Panc1 (cell line): ENCODE measurements at regions not wholly inside any gene's neighbourhood (a gene's known extent, or its start where the extent isn't known, plus 50 kb on each side); places are given as distances from the start of the nearest gene placed in this dataset.

Experiments used
- ATAC-seq: fragments of 200-7000 bp; cut with Tn5 transposase; 2 replicates; pipeline ENCODE4 v1.9.1; 2020; ENCODE audit warnings: mild to moderate bottlenecking, moderate library complexity
- BruUV-seq: library from RNA; stranded (reverse); fragments of 400-500 nt; replicated peaks from 2 replicates; lab custom pipeline; 2021; lab: Mats Ljungman, UMichigan
- CTCF ChIA-PET: fragments of 300-600 bp; sonication (Branson Sonifier 250); formaldehyde crosslinking; loops from one replicate; lab custom pipeline; 2022; ENCODE audit warnings: antibody characterized with exemption; lab: Charles Lee
- POLR2A ChIA-PET: fragments of 300-600 bp; sonication (Branson Sonifier 250); formaldehyde crosslinking; loops from one replicate; lab custom pipeline; 2022; ENCODE audit warnings: antibody characterized with exemption; lab: Charles Lee
- DNase-seq: peaks from one replicate; pipeline ENCODE4 v3.0.0-alpha.2; 2010; ENCODE audit warnings: low read depth, low spot score
- H3K27ac ChIP-seq: 2 replicates; pipeline ENCODE4 v1.5.1; 2011; ENCODE audit warnings: mild to moderate bottlenecking, low read length, inconsistent platforms
- H3K27me3 ChIP-seq: fragments of 200-500 bp; sonication (Bioruptor generic); 2 replicates; pipeline ENCODE4 v1.6.0; 2014; ENCODE audit warnings: low read length, inconsistent platforms; ENCODE audit not compliant: control insufficient read depth, insufficient read depth
- H3K36me3 ChIP-seq: fragments of 200-500 bp; sonication (Bioruptor generic); 2 replicates; pipeline ENCODE4 v1.5.1; 2014; ENCODE audit warnings: inconsistent platforms, mild to moderate bottlenecking, low read length, moderate library complexity; ENCODE audit not compliant: control insufficient read depth, insufficient read depth
- H3K4me1 ChIP-seq: 2 replicates; pipeline ENCODE4 v1.5.1; 2011; ENCODE audit warnings: inconsistent platforms, mild to moderate bottlenecking, low read length, moderate library complexity; ENCODE audit not compliant: control insufficient read depth, insufficient read depth
- H3K4me3 ChIP-seq, 2 experiments: 2 replicates each; pipeline ENCODE4 v1.5.1; 2011 to 2012; ENCODE audit warnings: low read depth in 2 of 2, low read length in 2 of 2, mild to moderate bottlenecking in 2 of 2, inconsistent platforms in 1 of 2, moderate library complexity in 1 of 2
- H3K9me3 ChIP-seq: fragments of 200-500 bp; sonication (Bioruptor generic); 2 replicates; pipeline ENCODE4 v1.5.1; 2014; ENCODE audit warnings: low read depth, mild to moderate bottlenecking, inconsistent platforms, low read length, moderate library complexity; ENCODE audit not compliant: control insufficient read depth, insufficient read depth
- POLR2AphosphoS5 ChIP-seq: IDR thresholded peaks from 2 replicates; pipeline ENCODE4 v1.6.1; 2012; ENCODE audit warnings: mild to moderate bottlenecking, low read depth, low read length, moderate library complexity
- SIN3A ChIP-seq: IDR thresholded peaks from 2 replicates; pipeline ENCODE4 v1.6.1; 2012; ENCODE audit warnings: low read depth, mild to moderate bottlenecking, low read length, moderate library complexity, borderline replicate concordance; ENCODE audit not compliant: insufficient read depth
- TCF7L2 ChIP-seq: IDR thresholded peaks from 2 replicates; pipeline ENCODE4 v1.6.1; 2011; ENCODE audit warnings: mild to moderate bottlenecking, low read depth, low read length, inconsistent platforms
- in situ Hi-C: cut with HindIII; loops from 2 replicates; pipeline ENCODE4 v1.10.0; 2016; ENCODE audit warnings: low sequenced_read_pairs, low pct_unique_long_range_greater_than_20kb
- intact Hi-C: fragments of 100-400 bp; cut with micrococcal nuclease; formaldehyde crosslinking; loops from one replicate; pipeline ENCODE4 v1.10.0; 2022; ENCODE audit not compliant: unreplicated experiment
- TF ChIP-seq, protein P1 (sequence below), 2 experiments: IDR thresholded peaks; 2 replicates each; pipeline ENCODE4 v1.6.1; 2011 to 2012; ENCODE audit warnings: low read depth in 2 of 2, control low read depth in 1 of 2, low read length in 1 of 2, mild to moderate bottlenecking in 1 of 2, moderate library complexity in 1 of 2; ENCODE audit not compliant: insufficient read depth in 1 of 2
- TF ChIP-seq, protein P2 (sequence below): fragments of 450-650 bp; IDR thresholded peaks from 2 replicates; pipeline ENCODE4 v1.5.1; 2017; ENCODE audit warnings: mild to moderate bottlenecking

DNA sequence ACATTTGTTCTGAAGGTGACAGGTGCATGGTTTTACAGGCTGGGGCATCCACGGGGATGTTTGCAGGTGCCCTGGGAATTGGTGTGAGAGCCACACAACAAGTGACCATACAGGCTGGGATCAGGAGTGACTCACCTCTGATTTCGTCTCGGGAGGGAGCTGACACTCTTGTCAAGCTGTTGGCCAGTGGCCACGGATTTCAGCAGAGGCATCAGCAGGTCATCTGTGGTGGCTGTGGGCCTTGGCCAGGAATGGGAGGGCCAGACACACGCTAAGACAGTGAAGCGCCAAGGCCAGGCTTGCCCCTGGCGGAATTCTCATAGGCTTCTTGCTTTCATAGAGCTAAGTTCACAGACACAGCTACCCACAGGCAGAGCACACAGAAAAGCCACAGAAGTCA, 108.6 kb downstream of the HSPH1 start:
- POLR2A ChIA-PET: no interaction called here
- BruUV-seq: no TSS peak
- no peaks in the 10 kb centered on the region for H3K27me3 ChIP-seq
- no peaks in the 10 kb centered on the region for H3K9me3 ChIP-seq
- H3K36me3 ChIP-seq: no peaks in the 10 kb centered on the region
- H3K4me3 ChIP-seq: no peak overlapping the region
- ATAC-seq (no peak), DNase-seq (no peak)
- no peak overlapping the region for H3K27ac ChIP-seq
- intact Hi-C loops: no loop called here
- no peaks in the 10 kb centered on the region for H3K4me1 ChIP-seq
- in situ Hi-C loops: no loop called here
- TF ChIP-seq TCF7L2 (no peak), SIN3A (no peak), POLR2AphosphoS5 (no peak)
- TF ChIP-seq, protein P1, sequence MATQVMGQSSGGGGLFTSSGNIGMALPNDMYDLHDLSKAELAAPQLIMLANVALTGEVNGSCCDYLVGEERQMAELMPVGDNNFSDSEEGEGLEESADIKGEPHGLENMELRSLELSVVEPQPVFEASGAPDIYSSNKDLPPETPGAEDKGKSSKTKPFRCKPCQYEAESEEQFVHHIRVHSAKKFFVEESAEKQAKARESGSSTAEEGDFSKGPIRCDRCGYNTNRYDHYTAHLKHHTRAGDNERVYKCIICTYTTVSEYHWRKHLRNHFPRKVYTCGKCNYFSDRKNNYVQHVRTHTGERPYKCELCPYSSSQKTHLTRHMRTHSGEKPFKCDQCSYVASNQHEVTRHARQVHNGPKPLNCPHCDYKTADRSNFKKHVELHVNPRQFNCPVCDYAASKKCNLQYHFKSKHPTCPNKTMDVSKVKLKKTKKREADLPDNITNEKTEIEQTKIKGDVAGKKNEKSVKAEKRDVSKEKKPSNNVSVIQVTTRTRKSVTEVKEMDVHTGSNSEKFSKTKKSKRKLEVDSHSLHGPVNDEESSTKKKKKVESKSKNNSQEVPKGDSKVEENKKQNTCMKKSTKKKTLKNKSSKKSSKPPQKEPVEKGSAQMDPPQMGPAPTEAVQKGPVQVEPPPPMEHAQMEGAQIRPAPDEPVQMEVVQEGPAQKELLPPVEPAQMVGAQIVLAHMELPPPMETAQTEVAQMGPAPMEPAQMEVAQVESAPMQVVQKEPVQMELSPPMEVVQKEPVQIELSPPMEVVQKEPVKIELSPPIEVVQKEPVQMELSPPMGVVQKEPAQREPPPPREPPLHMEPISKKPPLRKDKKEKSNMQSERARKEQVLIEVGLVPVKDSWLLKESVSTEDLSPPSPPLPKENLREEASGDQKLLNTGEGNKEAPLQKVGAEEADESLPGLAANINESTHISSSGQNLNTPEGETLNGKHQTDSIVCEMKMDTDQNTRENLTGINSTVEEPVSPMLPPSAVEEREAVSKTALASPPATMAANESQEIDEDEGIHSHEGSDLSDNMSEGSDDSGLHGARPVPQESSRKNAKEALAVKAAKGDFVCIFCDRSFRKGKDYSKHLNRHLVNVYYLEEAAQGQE (IDR thresholded peaks at IDR 0.05; ENCODE audit: insufficient read depth in 1 of 2, low read depth in 2 of 2, low read length in 1 of 2): no peak
- TF ChIP-seq, protein P2, sequence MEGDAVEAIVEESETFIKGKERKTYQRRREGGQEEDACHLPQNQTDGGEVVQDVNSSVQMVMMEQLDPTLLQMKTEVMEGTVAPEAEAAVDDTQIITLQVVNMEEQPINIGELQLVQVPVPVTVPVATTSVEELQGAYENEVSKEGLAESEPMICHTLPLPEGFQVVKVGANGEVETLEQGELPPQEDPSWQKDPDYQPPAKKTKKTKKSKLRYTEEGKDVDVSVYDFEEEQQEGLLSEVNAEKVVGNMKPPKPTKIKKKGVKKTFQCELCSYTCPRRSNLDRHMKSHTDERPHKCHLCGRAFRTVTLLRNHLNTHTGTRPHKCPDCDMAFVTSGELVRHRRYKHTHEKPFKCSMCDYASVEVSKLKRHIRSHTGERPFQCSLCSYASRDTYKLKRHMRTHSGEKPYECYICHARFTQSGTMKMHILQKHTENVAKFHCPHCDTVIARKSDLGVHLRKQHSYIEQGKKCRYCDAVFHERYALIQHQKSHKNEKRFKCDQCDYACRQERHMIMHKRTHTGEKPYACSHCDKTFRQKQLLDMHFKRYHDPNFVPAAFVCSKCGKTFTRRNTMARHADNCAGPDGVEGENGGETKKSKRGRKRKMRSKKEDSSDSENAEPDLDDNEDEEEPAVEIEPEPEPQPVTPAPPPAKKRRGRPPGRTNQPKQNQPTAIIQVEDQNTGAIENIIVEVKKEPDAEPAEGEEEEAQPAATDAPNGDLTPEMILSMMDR: no peak
- CTCF ChIA-PET: no interaction called here

DNA sequence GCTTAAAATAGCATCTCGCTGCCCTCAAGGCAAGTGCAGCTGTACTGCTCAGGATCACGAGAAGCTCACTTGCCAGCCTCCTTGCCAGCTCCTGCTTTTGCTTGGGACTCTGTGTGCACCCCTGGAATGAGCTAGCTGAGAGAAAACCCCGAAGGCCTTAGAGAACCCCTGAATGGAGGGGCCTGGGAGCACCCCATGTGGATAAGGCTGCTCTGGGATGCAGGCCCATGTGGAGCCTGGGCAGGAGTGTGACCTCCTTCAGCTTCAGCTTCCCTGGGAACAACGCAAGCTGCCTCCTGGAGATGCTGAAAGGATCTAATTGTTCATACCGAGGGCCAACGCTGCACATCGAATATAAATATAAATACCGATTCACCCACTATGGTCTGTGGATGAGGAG, 109.2 kb downstream of the HSPH1 start:
- no peaks in the 10 kb centered on the region for H3K4me1 ChIP-seq
- H3K27ac ChIP-seq: no peak overlapping the region
- ChIA-PET POLR2A (no interaction called here), CTCF (no interaction called here)
- ATAC-seq: no peak
- no peaks in the 10 kb centered on the region for H3K36me3 ChIP-seq
- H3K9me3 ChIP-seq: no peaks in the 10 kb centered on the region
- no peak overlapping the region for H3K4me3 ChIP-seq
- intact Hi-C loops: no loop called here
- no peak for TF ChIP-seq SIN3A
- in situ Hi-C loops: no loop called here
- BruUV-seq: no TSS peak
- H3K27me3 ChIP-seq: no peaks in the 10 kb centered on the region
- DNase-seq: no peak

DNA sequence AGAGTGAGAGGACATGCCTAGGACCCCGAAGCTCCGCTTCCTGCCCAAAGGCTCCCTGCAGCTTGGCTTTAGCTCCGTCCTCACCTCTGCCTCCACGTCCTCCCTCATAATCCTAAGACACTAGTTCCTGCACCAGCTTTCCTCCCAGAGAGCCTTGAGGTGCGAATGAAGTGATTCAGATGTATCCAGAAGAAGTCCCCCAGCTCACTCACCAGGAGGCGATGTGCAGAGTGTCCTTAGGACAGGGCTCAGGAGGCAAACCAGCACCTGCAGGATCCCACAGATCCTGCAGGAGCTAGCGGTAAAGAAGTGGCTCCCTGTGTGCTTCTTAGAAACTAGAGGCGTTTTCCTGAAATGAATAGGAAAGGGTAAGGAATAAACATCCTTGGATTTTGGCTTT, 109.7 kb downstream of the HSPH1 start:
- H3K4me1 ChIP-seq: no peaks in the 10 kb centered on the region
- DNase-seq (no peak), ATAC-seq (peak; percentile 56; the same call in 1 of the 2 replicates)
- POLR2A ChIA-PET: no interaction called here
- intact Hi-C loops (no loop called here), in situ Hi-C loops (no loop called here)
- no peaks in the 10 kb centered on the region for H3K36me3 ChIP-seq
- no peak overlapping the region for H3K27ac ChIP-seq
- no peaks in the 10 kb centered on the region for H3K27me3 ChIP-seq
- no peaks in the 10 kb centered on the region for H3K9me3 ChIP-seq
- CTCF ChIA-PET: no interaction called here
- TF ChIP-seq, protein P1 (IDR thresholded peaks at IDR 0.05; ENCODE audit: insufficient read depth in 1 of 2, low read depth in 2 of 2, low read length in 1 of 2): no peak
- TF ChIP-seq, protein P2: no peak
- TF ChIP-seq TCF7L2 (no peak), SIN3A (no peak), POLR2AphosphoS5 (no peak)
- H3K4me3 ChIP-seq: no peak overlapping the region
- no TSS peak for BruUV-seq
